GM23248 (cell line): ENCODE measurements at regions not wholly inside any gene's neighbourhood (a gene's known extent, or its start where the extent isn't known, plus 50 kb on each side); places are given as distances from the start of the nearest gene placed in this dataset.

Experiments used
- EZH2 ChIP-seq: fragments of 200-600 bp; sonication (generic); IDR thresholded peaks from 2 replicates; pipeline ENCODE4 v1.6.1; 2018; ENCODE audit warnings: antibody characterized with exemption, mild to moderate bottlenecking; ENCODE audit not compliant: insufficient read depth, poor library complexity, severe bottlenecking
- EZH2phosphoT487 ChIP-seq: fragments of 200-600 bp; sonication (generic); IDR thresholded peaks from 2 replicates; pipeline ENCODE4 v1.6.1; 2018; ENCODE audit warnings: antibody characterized with exemption, moderate library complexity, mild to moderate bottlenecking, low read depth; ENCODE audit not compliant: insufficient read depth

- TF ChIP-seq EZH2phosphoT487 (no peak), EZH2 (no peak)
These were observed 448.7 kb downstream of the CMPK2 start for GRCh38 chr2:6417050-6417449.
